Trophoblast cell (in vitro differentiated cells and primary cell): ENCODE measurements at regions not wholly inside any gene's neighbourhood (a gene's known extent, or its start where the extent isn't known, plus 50 kb on each side); places are given as distances from the start of the nearest gene placed in this dataset.

Experiments used
- DNase-seq, 2 donors: peaks; one replicate each; pipeline ENCODE4 v3.0.0-alpha.2; 2016
- H2AFZ ChIP-seq: 2 replicates; pipeline ENCODE4 v1.6.1; 2013; ENCODE audit warnings: low read length, moderate library complexity, mild to moderate bottlenecking; ENCODE audit not compliant: insufficient read depth, poor library complexity
- H2AK5ac ChIP-seq: 2 replicates; pipeline ENCODE4 v1.6.1; 2013; ENCODE audit warnings: mild to moderate bottlenecking, low read length
- H2BK120ac ChIP-seq: 2 replicates; pipeline ENCODE4 v1.6.1; 2013; ENCODE audit warnings: low read length, mild to moderate bottlenecking, moderate library complexity; ENCODE audit not compliant: insufficient read depth, poor library complexity
- H2BK12ac ChIP-seq: 2 replicates; pipeline ENCODE4 v1.6.1; 2013; ENCODE audit warnings: mild to moderate bottlenecking, low read length, moderate library complexity
- H2BK5ac ChIP-seq: 2 replicates; pipeline ENCODE4 v1.6.1; 2013; ENCODE audit warnings: low read length, low read depth, moderate library complexity, mild to moderate bottlenecking; ENCODE audit not compliant: poor library complexity
- H3K14ac ChIP-seq: 2 replicates; pipeline ENCODE4 v1.6.1; 2013; ENCODE audit warnings: mild to moderate bottlenecking, low read length
- H3K18ac ChIP-seq: 2 replicates; pipeline ENCODE4 v1.6.1; 2013; ENCODE audit warnings: mild to moderate bottlenecking, low read length
- H3K23ac ChIP-seq: 2 replicates; pipeline ENCODE4 v1.6.1; 2013; ENCODE audit warnings: low read length
- H3K27ac ChIP-seq: 2 replicates; pipeline ENCODE4 v1.5.1; 2013; ENCODE audit warnings: low read depth, mild to moderate bottlenecking, inconsistent platforms, low read length, moderate library complexity
- H3K27me3 ChIP-seq: 2 replicates; pipeline ENCODE4 v1.6.1; 2013; ENCODE audit warnings: inconsistent platforms, mild to moderate bottlenecking, low read length, moderate library complexity; ENCODE audit not compliant: insufficient read depth
- H3K36me3 ChIP-seq, 2 experiments: 1 replicate in 1 of 2; 2 replicates in 1 of 2; pipeline ENCODE4 v1.6.1; 2013; ENCODE audit warnings: low read length in 2 of 2, mild to moderate bottlenecking in 2 of 2, moderate library complexity in 1 of 2; ENCODE audit not compliant: insufficient read depth in 2 of 2, control insufficient read depth in 1 of 2
- H3K4ac ChIP-seq: 2 replicates; pipeline ENCODE4 v1.6.1; 2013; ENCODE audit warnings: low read depth, mild to moderate bottlenecking, low read length, moderate library complexity
- H3K4me1 ChIP-seq, 2 experiments: 1 replicate in 1 of 2; 2 replicates in 1 of 2; pipeline ENCODE4 v1.6.1; 2013; ENCODE audit warnings: low read length in 2 of 2, mild to moderate bottlenecking in 2 of 2, moderate library complexity in 1 of 2; ENCODE audit not compliant: insufficient read depth in 2 of 2, control insufficient read depth in 1 of 2
- H3K4me2 ChIP-seq: 2 replicates; pipeline ENCODE4 v1.6.1; 2013; ENCODE audit warnings: inconsistent platforms, mild to moderate bottlenecking, low read length, moderate library complexity
- H3K4me3 ChIP-seq: 2 replicates; pipeline ENCODE4 v1.5.1; 2013; ENCODE audit warnings: mild to moderate bottlenecking, low read depth, low read length, inconsistent platforms
- H3K79me1 ChIP-seq: one replicate; pipeline ENCODE4 v1.6.1; 2013; ENCODE audit warnings: low read length
- H3K79me2 ChIP-seq: 2 replicates; pipeline ENCODE4 v1.6.1; 2013; ENCODE audit warnings: low read length, mild to moderate bottlenecking; ENCODE audit not compliant: control insufficient read depth, insufficient read depth, poor library complexity
- H3K9ac ChIP-seq: 2 replicates; pipeline ENCODE4 v1.6.1; 2013; ENCODE audit warnings: mild to moderate bottlenecking, low read length
- H3K9me3 ChIP-seq: 2 replicates; pipeline ENCODE4 v1.6.1; 2013; ENCODE audit warnings: low read depth, mild to moderate bottlenecking, control low read depth, inconsistent platforms, low read length; ENCODE audit not compliant: insufficient read depth
- H4K12ac ChIP-seq: 2 replicates; pipeline ENCODE4 v1.6.1; 2013; ENCODE audit warnings: low read depth, mild to moderate bottlenecking, low read length, moderate library complexity
- H4K8ac ChIP-seq: 2 replicates; pipeline ENCODE4 v1.6.1; 2013; ENCODE audit warnings: low read depth, mild to moderate bottlenecking, low read length, moderate library complexity
- H4K91ac ChIP-seq: one replicate; pipeline ENCODE4 v1.6.1; 2013; ENCODE audit warnings: low read depth, mild to moderate bottlenecking, low read length, moderate library complexity
- whole genome bisulfite sequencing: extraction: QIAGEN DNeasy Blood & Tissue Kit; methylation state at CpG from one replicate; pipeline ENCODE4 v1.1.7; 2013; ENCODE audit warnings: missing lambda C conversion rate; ENCODE audit not compliant: insufficient read length, insufficient coverage; ENCODE audit errors: extremely low coverage; 5-methylcytosine and 5-hydroxymethylcytosine counted together

DNA sequence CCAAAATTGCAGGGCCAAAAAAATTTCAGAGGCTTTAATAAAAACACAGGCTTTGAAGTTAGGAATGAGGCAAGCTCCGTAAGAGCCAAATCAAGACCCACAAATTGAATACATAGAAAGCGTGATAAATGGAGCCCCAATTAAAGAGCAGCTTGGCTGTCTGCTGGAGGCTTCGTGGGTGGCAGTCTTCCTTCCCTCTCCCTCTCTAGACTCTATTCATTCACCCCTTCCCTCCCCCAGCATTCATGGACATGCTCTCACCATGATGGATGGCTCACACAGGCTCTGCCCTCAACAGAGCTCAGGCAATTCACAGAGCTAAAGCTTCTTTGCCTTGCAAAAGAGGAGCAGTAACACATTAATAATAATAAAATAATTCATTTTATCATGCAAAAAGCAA, 214.1 kb downstream of the HERPUD2 start:
- DNase-seq = no peak
- peak overlapping the region; percentile 49 for H3K4ac ChIP-seq
- peak overlapping the region; percentile 69 for H2AFZ ChIP-seq
- H3K4me1 ChIP-seq = peaks cover 24 to 25% of the 10 kb centered on the region in 2 experiments
- H2BK12ac ChIP-seq = peak overlapping the region; percentile 88
- H4K12ac ChIP-seq = no peak overlapping the region
- H3K4me2 ChIP-seq = no peak overlapping the region
- no peaks in the 10 kb centered on the region for H3K27me3 ChIP-seq
- no peak overlapping the region for H3K4me3 ChIP-seq
- peaks cover 0 to 3% of the 10 kb centered on the region in 2 experiments for H3K36me3 ChIP-seq
- H2BK5ac ChIP-seq = peak overlapping the region; percentile 86
- H3K27ac ChIP-seq = peak overlapping the region; percentile 98
- H3K23ac ChIP-seq = no peak overlapping the region
- H4K91ac ChIP-seq = peak overlapping the region; percentile 94
- peak overlapping the region; percentile 83 for H2AK5ac ChIP-seq
- no peak overlapping the region for H3K18ac ChIP-seq
- H3K9ac ChIP-seq = no peak overlapping the region
- H3K79me2 ChIP-seq = peaks cover 5% of the 10 kb centered on the region
- H3K14ac ChIP-seq = peak overlapping the region; percentile 49
- peaks cover 31% of the 10 kb centered on the region for H3K79me1 ChIP-seq
- H4K8ac ChIP-seq = peak overlapping the region; percentile 49
- no peaks in the 10 kb centered on the region for H3K9me3 ChIP-seq
- WGBS = no CpG with 5 or more reads among the region's 3 CpGs
- peak overlapping the region; percentile 89 for H2BK120ac ChIP-seq

DNA sequence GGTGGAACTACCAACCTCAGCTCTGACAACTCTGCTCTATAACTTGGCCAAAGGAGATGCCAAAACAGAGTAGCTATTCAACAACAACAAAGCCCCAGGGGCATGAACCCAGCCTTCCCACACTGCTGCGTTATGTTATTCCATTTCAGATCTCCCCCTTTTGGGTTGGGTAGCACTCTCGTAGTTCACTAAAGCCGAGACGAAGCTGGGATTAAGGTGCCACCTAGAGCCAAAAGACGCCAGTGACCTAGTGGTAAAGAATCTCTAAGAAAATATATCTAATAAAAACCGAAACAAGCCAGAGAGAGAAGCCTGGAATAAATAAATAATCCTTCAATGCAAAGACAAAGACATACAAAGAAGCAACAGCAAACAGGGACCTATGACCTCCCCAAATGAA, 217.3 kb downstream of the HERPUD2 start:
- DNase-seq = no peak
- H2AFZ ChIP-seq = no peak overlapping the region
- no peaks in the 10 kb centered on the region for H3K27me3 ChIP-seq
- peak overlapping the region; percentile 98 for H2AK5ac ChIP-seq
- H4K8ac ChIP-seq = no peak overlapping the region
- no peak overlapping the region for H3K4me2 ChIP-seq
- no peak overlapping the region for H3K9ac ChIP-seq
- H3K23ac ChIP-seq = no peak overlapping the region
- H3K27ac ChIP-seq = no peak overlapping the region
- no peak overlapping the region for H3K4me3 ChIP-seq
- H3K79me1 ChIP-seq = peaks cover 17% of the 10 kb centered on the region
- H3K9me3 ChIP-seq = no peaks in the 10 kb centered on the region
- H3K18ac ChIP-seq = peak overlapping the region; percentile 81
- peak overlapping the region; percentile 5 for H3K14ac ChIP-seq
- H3K36me3 ChIP-seq = peaks cover 0 to 3% of the 10 kb centered on the region in 2 experiments
- no peak overlapping the region for H3K4ac ChIP-seq
- H2BK12ac ChIP-seq = peak overlapping the region; percentile 54
- H2BK5ac ChIP-seq = peak overlapping the region; percentile 44
- peak overlapping the region; percentile 46 for H2BK120ac ChIP-seq
- no peak overlapping the region for H4K12ac ChIP-seq
- no CpG with 5 or more reads among the region's 6 CpGs for WGBS
- peaks cover 2% of the 10 kb centered on the region for H3K79me2 ChIP-seq
- peak overlapping the region; percentile 43 for H4K91ac ChIP-seq
- H3K4me1 ChIP-seq = peaks cover 14 to 16% of the 10 kb centered on the region in 2 experiments

DNA sequence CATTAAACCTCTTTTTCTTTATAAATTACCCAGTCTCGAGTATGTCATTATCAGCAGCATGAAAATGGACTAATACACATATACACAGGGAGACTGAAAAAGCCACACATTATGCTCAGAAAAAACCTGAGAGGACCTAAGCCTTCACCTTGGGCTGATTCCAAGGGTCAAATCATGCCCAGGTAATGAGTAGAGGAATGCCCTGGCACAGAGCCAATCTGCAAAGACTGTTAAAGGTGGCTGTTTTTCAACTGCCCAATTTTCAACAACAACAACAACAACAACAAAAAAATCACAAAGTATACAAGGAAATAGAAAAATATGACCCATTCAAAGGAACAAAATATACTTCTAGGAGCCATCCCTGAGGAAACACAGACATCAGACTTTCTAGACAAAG, 220.2 kb upstream of the TBX20 start:
- H3K9me3 ChIP-seq = no peaks in the 10 kb centered on the region
- H3K4me2 ChIP-seq = no peak overlapping the region
- no peak overlapping the region for H2BK12ac ChIP-seq
- no peak overlapping the region for H3K14ac ChIP-seq
- no peak overlapping the region for H4K12ac ChIP-seq
- no peak overlapping the region for H4K8ac ChIP-seq
- no peaks in the 10 kb centered on the region for H3K27me3 ChIP-seq
- peaks cover 2% of the 10 kb centered on the region for H3K79me1 ChIP-seq
- H2AFZ ChIP-seq = no peak overlapping the region
- H2AK5ac ChIP-seq = no peak overlapping the region
- no peak overlapping the region for H3K4ac ChIP-seq
- H3K4me1 ChIP-seq = peaks cover 0 to 4% of the 10 kb centered on the region in 2 experiments
- H3K9ac ChIP-seq = no peak overlapping the region
- H3K18ac ChIP-seq = no peak overlapping the region
- H3K79me2 ChIP-seq = no peaks in the 10 kb centered on the region
- peaks cover 0 to 3% of the 10 kb centered on the region in 2 experiments for H3K36me3 ChIP-seq
- H3K23ac ChIP-seq = no peak overlapping the region
- H3K27ac ChIP-seq = no peak overlapping the region
- no CpG with 5 or more reads among the region's 1 CpG for WGBS
- no peak overlapping the region for H3K4me3 ChIP-seq
- DNase-seq = no peak
- no peak overlapping the region for H2BK120ac ChIP-seq
- H4K91ac ChIP-seq = no peak overlapping the region
- H2BK5ac ChIP-seq = no peak overlapping the region

DNA sequence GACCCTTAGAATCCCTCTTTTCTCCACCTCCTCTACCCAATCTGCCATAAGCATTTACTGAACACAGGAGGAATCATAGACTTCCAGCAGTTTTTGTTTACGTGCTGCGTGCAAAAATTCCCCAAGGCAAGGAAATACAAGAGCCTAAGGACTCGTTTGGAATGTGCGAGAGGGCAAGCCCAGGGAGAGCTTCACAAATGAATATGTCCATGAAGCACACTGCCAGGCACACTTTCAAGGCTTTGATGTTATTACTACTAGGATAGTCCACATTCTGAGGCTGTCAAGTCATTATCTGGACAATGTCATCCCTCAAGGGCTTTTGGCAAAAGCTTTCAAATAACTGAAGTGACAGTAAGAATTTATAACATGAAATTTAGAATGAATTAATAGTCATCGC, 214.7 kb upstream of the TBX20 start:
- no peaks in the 10 kb centered on the region for H3K36me3 ChIP-seq
- no peak overlapping the region for H3K27ac ChIP-seq
- no CpG with 5 or more reads among the region's 5 CpGs for WGBS
- no peaks in the 10 kb centered on the region for H3K27me3 ChIP-seq
- peak overlapping the region; percentile 64 for H4K91ac ChIP-seq
- peaks cover 2% of the 10 kb centered on the region for H3K9me3 ChIP-seq
- H3K14ac ChIP-seq = no peak overlapping the region
- H3K18ac ChIP-seq = no peak overlapping the region
- peaks cover 4 to 17% of the 10 kb centered on the region in 2 experiments for H3K4me1 ChIP-seq
- H3K4ac ChIP-seq = no peak overlapping the region
- H2AK5ac ChIP-seq = peak overlapping the region; percentile 86
- no peak overlapping the region for H3K4me2 ChIP-seq
- H2BK120ac ChIP-seq = no peak overlapping the region
- H2BK5ac ChIP-seq = peak overlapping the region; percentile 23
- H3K79me1 ChIP-seq = peaks cover 12% of the 10 kb centered on the region
- DNase-seq = peak; percentile 74 to 93
- H3K23ac ChIP-seq = no peak overlapping the region
- H3K9ac ChIP-seq = no peak overlapping the region
- peak overlapping the region; percentile 84 for H2BK12ac ChIP-seq
- H3K4me3 ChIP-seq = no peak overlapping the region
- H4K8ac ChIP-seq = no peak overlapping the region
- H3K79me2 ChIP-seq = no peaks in the 10 kb centered on the region
- peak overlapping the region; percentile 25 for H2AFZ ChIP-seq
- H4K12ac ChIP-seq = no peak overlapping the region
